ENCODE measurements at regions not wholly inside any gene's neighbourhood (a gene's known extent, or its start where the extent isn't known, plus 50 kb on each side); places are given as distances from the start of the nearest gene placed in this dataset.

DNA sequence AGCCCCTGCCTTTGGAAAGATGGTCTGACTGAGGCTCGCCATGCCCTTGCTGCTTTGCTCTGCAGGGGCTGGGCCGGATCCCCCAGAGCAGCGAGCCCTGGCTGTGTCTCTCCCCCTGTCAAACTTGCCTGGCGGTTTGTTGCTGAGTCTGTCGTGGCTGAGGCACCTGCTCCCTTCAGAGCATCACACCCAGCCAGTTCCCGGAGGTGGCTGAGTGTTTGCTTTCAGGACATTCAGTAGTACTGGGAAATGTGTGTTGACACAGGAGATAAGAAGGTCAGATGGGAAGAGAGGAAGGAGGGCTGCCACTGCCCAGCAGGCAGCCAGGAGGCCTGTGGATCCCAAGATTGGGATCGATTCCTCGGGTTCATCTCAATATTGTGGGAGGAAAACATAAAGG, 62.9 kb downstream of the GADD45G start:
- Histone ChIP-seq H4K20me1 (ENCODE audit: insufficient read depth, low read length) (no peaks in the 10 kb centered on the region), H3K4me1 (ENCODE audit: insufficient read depth, low read length, severe bottlenecking) (no peaks in the 10 kb centered on the region), H3K79me2 (ENCODE audit: insufficient read depth, low read length) (no peaks in the 10 kb centered on the region), H3F3A (ENCODE audit: insufficient read depth, low read length) (no peaks in the 10 kb centered on the region), H3K27ac (ENCODE audit: low read depth, low read length, poor library complexity, severe bottlenecking) (no peak overlapping the region), H3K4me3 (ENCODE audit: low read depth, low read length, poor library complexity, severe bottlenecking) (no peak overlapping the region), H3K27me3 (ENCODE audit: insufficient read depth, low read length) (no peaks in the 10 kb centered on the region), H3K4me2 (ENCODE audit: low read length) (no peak overlapping the region), H3K9me3 (ENCODE audit: low read length) (no peaks in the 10 kb centered on the region), H2AFZ (ENCODE audit: low read length) (no peak overlapping the region), H3K36me3 (ENCODE audit: insufficient read depth, low read length) (no peaks in the 10 kb centered on the region), H3K9me2 (ENCODE audit: low read depth, low read length) (no peaks in the 10 kb centered on the region), H3K9ac (ENCODE audit: low read length) (no peak overlapping the region)
- TF ChIP-seq CTCF (IDR thresholded peaks at IDR 0.05; ENCODE audit: low read length) (no peak), EZH2 (IDR thresholded peaks at IDR 0.05; ENCODE audit: borderline replicate concordance, low read length) (no peak)

DNA sequence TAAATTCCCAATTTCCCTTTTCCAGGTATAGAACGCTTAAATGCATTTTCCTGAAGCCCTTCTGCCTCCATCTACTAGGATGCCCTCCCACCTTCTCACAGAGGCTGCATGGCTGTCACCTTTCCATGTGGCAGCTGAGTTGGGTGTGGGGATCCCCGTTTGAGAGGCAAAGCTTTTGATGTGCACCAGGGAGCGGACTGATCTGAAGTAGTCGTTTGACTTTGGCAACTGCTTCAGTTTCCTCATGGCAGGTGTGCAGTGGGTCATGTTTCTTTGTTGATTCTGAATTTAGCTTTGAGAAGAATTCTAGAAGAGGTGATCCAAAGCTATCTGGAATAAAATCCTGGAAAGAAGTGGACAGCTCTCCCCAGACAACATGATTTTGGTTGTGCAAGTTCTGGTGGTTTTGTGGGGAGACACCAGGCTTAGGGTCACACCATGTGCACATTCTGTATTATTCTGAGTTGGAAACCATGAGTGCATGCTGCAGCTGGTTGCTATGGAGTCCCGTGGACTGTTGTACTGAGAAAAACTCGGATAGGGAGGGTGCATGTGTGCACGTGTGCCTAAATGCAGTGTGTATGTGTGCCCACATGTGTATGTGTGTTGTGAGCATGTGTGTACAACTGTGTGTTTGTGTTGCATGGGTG, 63.5 kb downstream of the GADD45G start:
- TF ChIP-seq EZH2 (IDR thresholded peaks at IDR 0.05; ENCODE audit: borderline replicate concordance, low read length) (no peak), CTCF (IDR thresholded peaks at IDR 0.05; ENCODE audit: low read length) (no peak)
- H3K9ac ChIP-seq (ENCODE audit: low read length): no peak overlapping the region
- H3K4me2 ChIP-seq (ENCODE audit: low read length): no peak overlapping the region
- H3K4me3 ChIP-seq (ENCODE audit: low read depth, low read length, poor library complexity, severe bottlenecking): no peak overlapping the region
- no peaks in the 10 kb centered on the region for H3K79me2 ChIP-seq (ENCODE audit: insufficient read depth, low read length)
- no peaks in the 10 kb centered on the region for H3F3A ChIP-seq (ENCODE audit: insufficient read depth, low read length)
- H3K9me2 ChIP-seq (ENCODE audit: low read depth, low read length): no peaks in the 10 kb centered on the region
- no peak overlapping the region for H3K27ac ChIP-seq (ENCODE audit: low read depth, low read length, poor library complexity, severe bottlenecking)
- no peaks in the 10 kb centered on the region for H3K27me3 ChIP-seq (ENCODE audit: insufficient read depth, low read length)
- no peaks in the 10 kb centered on the region for H3K4me1 ChIP-seq (ENCODE audit: insufficient read depth, low read length, severe bottlenecking)
- H4K20me1 ChIP-seq (ENCODE audit: insufficient read depth, low read length): no peaks in the 10 kb centered on the region
- H2AFZ ChIP-seq (ENCODE audit: low read length): no peak overlapping the region
- no peaks in the 10 kb centered on the region for H3K36me3 ChIP-seq (ENCODE audit: insufficient read depth, low read length)
- H3K9me3 ChIP-seq (ENCODE audit: low read length): no peaks in the 10 kb centered on the region

DNA sequence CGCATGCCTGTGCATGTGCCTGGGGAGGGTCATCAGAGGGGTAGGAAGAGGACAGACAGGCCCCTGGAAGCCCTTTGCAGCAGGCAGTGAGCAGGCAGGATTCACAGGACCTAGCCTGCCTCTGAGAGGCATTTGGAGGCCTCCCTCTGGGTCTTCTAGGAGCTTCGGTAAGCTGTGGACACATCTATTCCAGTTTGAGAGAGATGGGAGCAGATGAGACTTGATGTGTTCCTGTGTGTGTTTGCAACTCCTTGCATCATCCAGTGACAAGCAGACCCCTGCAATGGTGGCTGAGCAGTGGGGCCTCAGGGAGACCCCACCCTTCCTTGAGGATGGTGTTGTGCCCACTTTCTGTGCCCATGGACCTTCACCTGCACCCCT, 64.0 kb downstream of the GADD45G start:
- TF ChIP-seq CTCF (IDR thresholded peaks at IDR 0.05; ENCODE audit: low read length) (no peak), EZH2 (IDR thresholded peaks at IDR 0.05; ENCODE audit: borderline replicate concordance, low read length) (no peak)
- no peak overlapping the region for H3K4me3 ChIP-seq (ENCODE audit: low read depth, low read length, poor library complexity, severe bottlenecking)

More for the DNA sequence above, 64.0 kb downstream of the GADD45G start:
- Histone ChIP-seq H3K36me3 (ENCODE audit: insufficient read depth, low read length) (no peaks in the 10 kb centered on the region), H3F3A (ENCODE audit: insufficient read depth, low read length) (no peaks in the 10 kb centered on the region), H3K4me1 (ENCODE audit: insufficient read depth, low read length, severe bottlenecking) (no peaks in the 10 kb centered on the region), H3K79me2 (ENCODE audit: insufficient read depth, low read length) (no peaks in the 10 kb centered on the region), H3K9me3 (ENCODE audit: low read length) (no peaks in the 10 kb centered on the region), H2AFZ (ENCODE audit: low read length) (no peak overlapping the region), H3K9ac (ENCODE audit: low read length) (no peak overlapping the region), H3K27ac (ENCODE audit: low read depth, low read length, poor library complexity, severe bottlenecking) (no peak overlapping the region), H3K27me3 (ENCODE audit: insufficient read depth, low read length) (no peaks in the 10 kb centered on the region), H4K20me1 (ENCODE audit: insufficient read depth, low read length) (no peaks in the 10 kb centered on the region), H3K4me2 (ENCODE audit: low read length) (no peak overlapping the region), H3K9me2 (ENCODE audit: low read depth, low read length) (no peaks in the 10 kb centered on the region)

Measured in OCI-LY1 (cell line).